ENCODE measurements at regions not wholly inside any gene's neighbourhood (a gene's known extent, or its start where the extent isn't known, plus 50 kb on each side); places are given as distances from the start of the nearest gene placed in this dataset.

GRCh38 chr2:220580113-220580512 is 952.7 kb downstream of the SLC4A3 start:
- TF ChIP-seq CTCF (IDR thresholded peaks at IDR 0.05) = no peak
- TF ChIP-seq POLR2A (IDR thresholded peaks at IDR 0.05) = no peak

Data from thyroid gland (tissue), 4 donors.